Choroid plexus epithelial cell (primary cell): ENCODE measurements at regions not wholly inside any gene's neighbourhood (a gene's known extent, or its start where the extent isn't known, plus 50 kb on each side); places are given as distances from the start of the nearest gene placed in this dataset.

Experiments
- DNase-seq: peaks from one replicate; pipeline ENCODE4 v3.0.0-alpha.2; 2010; ENCODE audit warnings: low read depth
- H3K4me3 ChIP-seq: 2 replicates; pipeline ENCODE4 v1.5.1; 2011; ENCODE audit warnings: low read depth, mild to moderate bottlenecking, control low read depth, low read length, moderate library complexity
- TF ChIP-seq, protein P1 (sequence below): conservative IDR thresholded peaks from 2 replicates; pipeline ENCODE4 v1.5.1; 2011; ENCODE audit warnings: low read depth, mild to moderate bottlenecking, control low read depth, inconsistent platforms, low read length, moderate library complexity

DNA sequence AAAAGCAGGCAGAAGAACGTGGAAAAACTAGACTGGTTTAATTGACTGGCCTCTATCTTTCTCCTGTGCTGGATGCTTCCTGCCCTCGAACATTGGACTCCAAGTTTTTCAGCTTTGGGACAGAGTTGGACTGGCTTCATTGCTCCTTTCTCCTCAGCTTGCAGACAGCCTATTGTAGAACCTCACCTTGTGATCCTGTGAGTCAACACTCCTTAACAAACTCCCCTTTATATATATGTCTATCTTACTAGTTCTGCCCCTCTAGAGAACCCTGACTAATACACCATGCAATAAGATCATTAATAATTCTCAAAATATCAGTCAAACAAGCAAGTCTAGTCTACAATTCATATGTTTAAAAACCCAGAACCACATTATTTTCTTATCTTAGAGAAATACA lies 662.4 kb downstream of the TBC1D4 start:
- TF ChIP-seq, protein P1, sequence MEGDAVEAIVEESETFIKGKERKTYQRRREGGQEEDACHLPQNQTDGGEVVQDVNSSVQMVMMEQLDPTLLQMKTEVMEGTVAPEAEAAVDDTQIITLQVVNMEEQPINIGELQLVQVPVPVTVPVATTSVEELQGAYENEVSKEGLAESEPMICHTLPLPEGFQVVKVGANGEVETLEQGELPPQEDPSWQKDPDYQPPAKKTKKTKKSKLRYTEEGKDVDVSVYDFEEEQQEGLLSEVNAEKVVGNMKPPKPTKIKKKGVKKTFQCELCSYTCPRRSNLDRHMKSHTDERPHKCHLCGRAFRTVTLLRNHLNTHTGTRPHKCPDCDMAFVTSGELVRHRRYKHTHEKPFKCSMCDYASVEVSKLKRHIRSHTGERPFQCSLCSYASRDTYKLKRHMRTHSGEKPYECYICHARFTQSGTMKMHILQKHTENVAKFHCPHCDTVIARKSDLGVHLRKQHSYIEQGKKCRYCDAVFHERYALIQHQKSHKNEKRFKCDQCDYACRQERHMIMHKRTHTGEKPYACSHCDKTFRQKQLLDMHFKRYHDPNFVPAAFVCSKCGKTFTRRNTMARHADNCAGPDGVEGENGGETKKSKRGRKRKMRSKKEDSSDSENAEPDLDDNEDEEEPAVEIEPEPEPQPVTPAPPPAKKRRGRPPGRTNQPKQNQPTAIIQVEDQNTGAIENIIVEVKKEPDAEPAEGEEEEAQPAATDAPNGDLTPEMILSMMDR = no peak
- no peak overlapping the region for H3K4me3 ChIP-seq
- no peak for DNase-seq

DNA sequence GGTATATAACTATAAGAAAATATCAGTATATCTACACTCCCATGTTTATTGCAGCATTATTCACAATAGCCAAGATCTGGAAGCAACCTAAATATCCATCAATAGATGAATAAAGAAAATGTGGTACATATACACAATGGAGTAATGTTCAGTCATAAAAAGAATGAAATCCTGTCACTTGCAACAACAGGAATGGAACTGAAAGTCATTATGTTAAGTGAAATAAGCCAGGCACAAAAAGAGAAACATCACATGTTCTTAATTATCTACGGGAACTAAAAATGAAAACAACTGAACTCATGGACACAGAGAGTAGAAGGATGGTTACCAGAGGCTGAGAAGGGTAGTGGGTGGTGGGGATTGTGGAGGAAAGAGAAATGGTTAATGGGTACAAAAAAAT lies 665.2 kb downstream of the TBC1D4 start:
- DNase-seq = no peak
- TF ChIP-seq, protein P1 = no peak

GRCh38 chr13:74796157-74796556 lies 662.0 kb upstream of the KLF12 start:
- DNase-seq = no peak
- H3K4me3 ChIP-seq = no peak overlapping the region
- TF ChIP-seq, protein P1 = no peak

More for the DNA sequence above, 665.2 kb downstream of the TBC1D4 start:
- no peak overlapping the region for H3K4me3 ChIP-seq

- H3K4me3 ChIP-seq = no peak overlapping the region
- no peak for DNase-seq
- TF ChIP-seq, protein P1 = no peak
These were observed 661.3 kb upstream of the KLF12 start for GRCh38 chr13:74795526-74795925.

DNA sequence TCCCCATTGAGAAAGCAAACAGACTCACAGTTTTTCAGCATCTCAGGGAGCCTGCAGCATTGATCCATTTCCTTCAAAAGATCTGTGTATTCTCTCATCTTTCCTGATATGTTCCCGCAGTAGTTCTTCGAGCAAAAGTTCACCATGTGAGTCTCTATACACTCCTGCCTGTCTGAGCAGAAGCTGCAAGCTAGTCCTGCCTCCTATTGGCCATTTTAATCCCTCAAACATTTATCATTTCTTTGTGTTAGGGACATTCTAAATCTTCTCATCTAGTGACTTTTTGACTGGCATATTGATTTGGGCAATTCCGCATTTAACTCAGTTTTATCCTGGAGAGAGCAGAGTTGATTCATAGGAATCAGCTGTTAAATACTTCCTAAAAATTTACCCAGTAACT lies 660.4 kb upstream of the KLF12 start:
- H3K4me3 ChIP-seq = no peak overlapping the region
- peak; percentile 44 for DNase-seq
- TF ChIP-seq, protein P1 = peak; percentile 50

DNA sequence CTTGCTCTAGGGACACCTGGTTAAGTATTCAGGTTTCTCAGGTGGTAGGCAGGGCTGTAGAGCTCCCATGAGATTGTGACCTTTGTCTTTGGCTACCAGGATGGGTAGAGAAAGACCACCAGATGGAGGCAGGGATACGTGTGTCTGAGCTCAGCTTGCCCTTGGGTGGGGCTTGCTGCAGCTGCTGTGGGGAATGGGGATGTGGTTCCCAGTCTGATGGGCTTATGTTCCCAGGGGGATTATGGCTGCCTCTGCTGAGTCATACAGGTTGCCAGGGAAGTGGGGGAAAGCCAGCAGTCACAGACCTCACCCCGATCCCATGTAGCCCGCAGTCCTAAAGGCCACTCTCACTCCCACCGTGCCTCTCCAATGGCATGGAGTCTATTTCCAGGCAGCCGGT lies 659.9 kb upstream of the KLF12 start:
- TF ChIP-seq, protein P1 = no peak
- DNase-seq = no peak
- H3K4me3 ChIP-seq = no peak overlapping the region

GRCh38 chr13:74784959-74785358 lies 650.8 kb upstream of the KLF12 start:
- TF ChIP-seq, protein P1 = no peak
- no peak overlapping the region for H3K4me3 ChIP-seq
- no peak for DNase-seq
